ENCODE measurements at regions not wholly inside any gene's neighbourhood (a gene's known extent, or its start where the extent isn't known, plus 50 kb on each side); places are given as distances from the start of the nearest gene placed in this dataset.

DNA sequence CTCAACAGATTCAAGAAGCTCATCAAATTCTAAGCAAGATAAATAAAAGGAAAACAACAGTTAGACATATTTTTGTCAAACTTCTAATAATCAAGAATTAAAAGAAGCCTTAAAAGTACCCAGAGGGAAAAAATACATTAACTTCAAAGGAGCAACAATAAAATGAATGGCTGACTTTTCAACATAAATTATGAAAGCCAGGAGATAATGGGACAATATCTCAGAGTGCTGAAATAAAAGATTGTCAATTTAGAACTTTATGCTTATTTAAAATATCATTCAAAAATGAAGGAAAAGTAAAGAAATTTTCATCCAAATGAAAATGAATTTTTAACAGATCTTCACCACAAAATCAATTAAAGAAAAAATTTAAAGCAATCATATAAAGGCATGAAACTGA, 108.5 kb upstream of the IL6 start:
- no peak for DNase-seq

DNA sequence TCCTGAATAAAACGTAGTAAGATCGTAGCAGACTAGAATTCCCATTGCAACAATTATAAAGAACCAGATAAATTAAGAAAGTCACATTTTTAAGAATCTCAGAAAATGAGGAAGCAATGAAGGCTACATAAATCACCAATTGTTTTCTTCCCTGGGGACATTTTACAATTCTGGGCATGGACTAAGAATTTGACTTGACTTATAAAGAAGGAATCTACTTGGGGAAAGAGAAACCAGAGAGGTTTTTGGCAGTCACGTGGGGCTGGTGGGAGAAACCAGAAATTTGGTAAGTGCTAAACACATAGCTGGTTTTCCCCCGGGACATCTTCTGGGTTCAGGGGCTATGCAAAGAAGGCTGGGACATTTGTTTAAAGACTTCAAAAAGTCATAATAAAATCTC, 109.8 kb upstream of the IL6 start:
- no peak for DNase-seq

DNA sequence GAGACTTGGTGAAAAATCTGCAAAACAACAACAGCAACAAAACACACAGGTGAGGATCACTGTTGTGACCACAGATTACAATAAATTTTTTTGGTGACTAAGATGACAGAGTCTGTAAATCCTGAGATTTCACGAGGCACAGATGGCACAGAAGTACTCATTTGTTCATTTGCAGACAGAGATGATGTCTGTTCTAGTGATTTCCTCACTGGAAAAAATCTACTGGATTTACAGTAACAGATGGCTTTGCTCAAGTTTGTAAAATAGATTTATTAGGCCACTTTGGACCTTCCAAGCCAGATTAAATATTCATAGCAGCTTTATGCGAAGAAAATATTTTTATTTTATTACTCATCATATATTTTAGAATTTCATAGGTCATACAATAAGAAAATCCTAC, 113.5 kb upstream of the IL6 start:
- no peak for DNase-seq

- DNase-seq, result no peak
Observed at GRCh38 chr7:22612776-22613175, 112.8 kb upstream of the STEAP1B start.

DNA sequence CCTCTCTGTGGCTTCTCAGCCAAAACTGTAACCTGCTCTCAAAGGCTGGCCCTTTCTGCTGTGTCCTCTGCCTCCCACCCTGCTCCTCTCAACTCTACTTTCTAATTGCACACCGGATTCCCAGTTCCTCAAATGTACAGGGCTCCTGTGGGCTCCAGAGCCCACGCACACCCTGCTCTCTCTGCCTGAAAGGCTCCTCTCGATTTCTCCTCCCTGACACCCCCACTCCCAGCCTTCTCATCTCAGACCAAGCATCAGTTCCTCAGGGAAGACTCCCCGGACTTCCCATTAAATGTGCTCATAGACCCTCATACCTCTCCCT, 111.7 kb upstream of the STEAP1B start:
- no peak for DNase-seq

- DNase-seq, result no peak
Observed at GRCh38 chr7:22610951-22611757, 111.2 kb upstream of the STEAP1B start.

DNA sequence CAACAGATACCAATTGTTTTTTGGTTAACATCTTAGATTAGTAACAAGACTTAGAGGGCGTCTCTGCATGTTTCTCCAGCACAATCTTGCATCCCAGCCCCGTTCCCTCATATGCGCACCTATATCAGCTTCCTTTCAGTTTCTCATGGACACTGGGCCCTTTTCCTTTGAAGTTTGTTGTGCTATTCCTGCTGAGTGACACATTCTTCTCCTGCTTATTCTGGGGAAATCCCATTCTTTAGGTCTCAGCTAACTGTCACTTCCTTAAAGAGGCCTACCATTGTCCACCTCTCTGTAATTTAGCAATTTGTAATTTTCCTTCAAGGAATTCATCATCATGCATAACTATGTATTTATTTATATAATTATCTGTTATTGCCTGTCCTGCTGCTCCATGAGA, 110.3 kb upstream of the STEAP1B start:
- no peak for DNase-seq

GRCh38 chr7:22607180-22607579, 107.2 kb upstream of the STEAP1B start:
- DNase-seq, result no peak

GRCh38 chr7:22604246-22604645, 104.3 kb upstream of the STEAP1B start:
- no peak for DNase-seq

DNA sequence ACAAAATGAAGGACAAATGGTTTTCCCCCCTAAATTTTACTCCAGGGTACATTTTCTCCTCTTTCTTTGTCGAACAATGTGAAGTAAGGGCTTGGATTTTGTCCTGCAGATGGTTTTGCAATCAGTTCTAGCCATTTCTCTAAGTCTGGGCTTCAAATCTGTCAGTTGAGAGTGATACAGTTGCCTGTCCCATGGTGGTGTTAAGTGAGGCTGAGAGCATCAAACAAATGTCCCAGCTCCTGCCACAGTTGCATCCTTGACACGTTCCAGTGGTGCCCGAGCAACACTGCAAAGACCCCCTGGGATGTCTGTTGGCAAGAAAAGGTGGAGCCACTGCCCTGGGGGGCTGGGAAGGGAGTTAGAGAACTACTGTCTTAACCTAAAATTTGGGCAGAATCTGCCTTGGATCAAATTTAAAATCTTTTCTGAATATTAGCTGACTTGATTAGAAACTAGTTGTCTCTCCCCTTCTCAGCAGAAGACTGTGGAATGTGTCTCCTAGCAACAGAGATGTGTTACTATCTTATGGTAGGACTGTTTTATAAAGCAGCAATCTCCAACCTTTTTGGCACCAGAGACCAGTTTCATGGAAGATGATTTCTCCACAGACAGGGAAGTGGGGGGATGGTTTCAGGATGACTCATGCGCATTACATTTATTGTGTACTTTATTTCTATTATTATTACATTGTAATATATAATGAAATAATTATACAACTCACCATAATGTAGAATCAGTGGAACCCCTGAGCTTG, 102.0 kb upstream of the STEAP1B start:
- no peak for DNase-seq

DNA sequence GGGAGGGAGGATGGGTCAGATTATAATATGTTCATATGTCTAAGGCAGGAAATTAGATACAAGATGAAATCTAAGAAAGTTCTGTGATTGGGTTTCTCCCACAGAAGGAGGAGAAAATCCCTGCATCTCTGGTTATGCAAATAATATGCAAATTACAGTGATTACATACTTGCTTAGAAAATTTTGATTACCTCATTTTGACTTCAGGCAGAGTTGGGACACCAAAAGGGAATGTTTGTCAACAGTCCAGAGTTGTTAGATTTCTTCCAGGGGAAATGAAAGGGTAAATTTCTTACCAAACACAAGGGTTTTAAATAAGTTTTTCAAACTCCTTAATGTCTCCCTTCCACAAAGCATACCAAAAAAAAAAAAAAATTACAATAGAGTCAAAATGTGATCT, 101.4 kb upstream of the STEAP1B start:
- DNase-seq, result no peak

- no peak for DNase-seq
Observed at GRCh38 chr7:22601003-22601402, 101.0 kb upstream of the STEAP1B start.

GRCh38 chr7:22598318-22598920, 98.4 kb upstream of the STEAP1B start:
- no peak for DNase-seq

- DNase-seq, result no peak
Observed at GRCh38 chr7:22597844-22598243, 97.9 kb upstream of the STEAP1B start.

- DNase-seq, result no peak
Observed at GRCh38 chr7:22596763-22597400, 96.9 kb upstream of the STEAP1B start.

GRCh38 chr7:22594020-22594419, 94.0 kb upstream of the STEAP1B start:
- DNase-seq, result no peak

- no peak for DNase-seq
Observed at GRCh38 chr7:22591271-22591670, 91.3 kb upstream of the STEAP1B start.

DNA sequence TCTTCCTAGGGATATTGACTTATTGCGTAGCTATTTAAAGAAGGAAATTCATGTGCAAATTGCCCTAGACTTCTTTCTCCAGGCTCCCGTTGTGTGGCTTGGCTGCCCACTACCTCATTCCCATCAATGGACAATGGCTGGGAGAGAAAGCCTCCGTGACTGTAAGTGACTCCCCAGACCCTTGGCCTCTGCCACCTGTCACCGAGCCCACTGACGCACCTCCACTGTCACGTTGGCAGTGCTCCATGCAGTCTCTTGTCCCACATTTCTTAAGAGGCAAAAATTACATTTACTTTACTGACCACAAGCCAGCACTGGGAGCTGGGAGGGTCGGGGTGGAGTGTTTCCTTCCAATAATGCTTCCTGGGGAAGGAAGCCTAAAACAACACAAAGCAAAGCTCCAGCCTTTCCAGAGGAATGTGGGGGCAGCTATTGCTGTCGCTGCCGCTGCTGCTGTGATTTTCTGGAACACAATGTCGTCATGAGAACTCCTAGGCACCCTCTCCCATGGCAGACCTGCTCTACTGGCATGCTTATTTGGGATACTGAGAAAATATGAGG, 89.7 kb upstream of the STEAP1B start:
- no peak for DNase-seq

GRCh38 chr7:22588351-22588750, 88.4 kb upstream of the STEAP1B start:
- DNase-seq, result no peak

GRCh38 chr7:22587322-22587721, 87.3 kb upstream of the STEAP1B start:
- no peak for DNase-seq

DNA sequence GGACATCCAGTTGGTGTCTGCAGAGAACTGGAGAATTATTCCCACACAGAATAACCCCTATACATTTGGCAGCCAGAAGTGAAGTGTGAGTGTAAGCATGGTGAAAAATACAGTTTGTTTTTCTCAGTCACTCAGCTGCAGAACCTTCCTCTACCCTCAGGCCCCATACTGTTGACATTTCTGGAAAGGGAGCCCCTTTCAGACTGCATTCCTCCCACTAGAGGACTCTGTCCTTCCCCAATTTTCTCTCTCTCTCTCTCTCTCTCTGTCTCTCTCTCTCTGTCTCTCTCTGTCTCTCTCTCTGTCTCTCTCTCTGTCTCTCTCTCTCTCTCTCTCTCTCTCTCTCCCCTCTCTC, 86.8 kb upstream of the STEAP1B start:
- DNase-seq, result no peak

DNA sequence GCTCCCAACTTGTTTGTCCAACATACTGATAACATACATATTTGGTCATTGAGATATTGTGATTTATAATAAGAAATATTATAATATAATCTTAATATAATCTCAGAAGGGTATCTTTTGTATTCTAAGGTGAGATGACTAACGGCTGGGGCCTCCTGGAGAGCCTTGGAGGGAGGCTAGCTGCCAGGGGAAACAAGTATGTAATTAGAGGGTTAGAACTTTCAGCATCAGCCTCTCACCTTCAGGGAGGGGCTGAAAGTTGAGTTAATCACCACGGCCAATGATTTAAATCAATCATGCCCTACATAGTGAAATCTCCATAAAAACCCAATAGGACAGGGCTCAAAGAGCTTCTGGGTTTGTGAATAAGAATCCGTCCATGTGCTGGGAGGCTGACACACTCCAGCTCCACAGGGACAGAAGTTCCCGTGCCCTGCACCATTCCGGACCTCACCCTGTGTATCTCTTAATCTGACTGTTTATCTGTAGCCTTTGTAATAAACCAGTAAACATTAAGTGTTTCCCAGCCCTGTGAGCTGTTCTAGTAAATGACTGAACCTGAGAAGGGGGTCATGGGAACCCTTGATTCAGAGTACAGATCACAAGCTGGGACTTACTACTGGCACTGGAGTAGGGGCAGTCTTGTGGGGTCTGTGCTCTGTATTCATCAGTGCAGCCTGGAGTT, 86.3 kb upstream of the STEAP1B start:
- no peak for DNase-seq

DNA sequence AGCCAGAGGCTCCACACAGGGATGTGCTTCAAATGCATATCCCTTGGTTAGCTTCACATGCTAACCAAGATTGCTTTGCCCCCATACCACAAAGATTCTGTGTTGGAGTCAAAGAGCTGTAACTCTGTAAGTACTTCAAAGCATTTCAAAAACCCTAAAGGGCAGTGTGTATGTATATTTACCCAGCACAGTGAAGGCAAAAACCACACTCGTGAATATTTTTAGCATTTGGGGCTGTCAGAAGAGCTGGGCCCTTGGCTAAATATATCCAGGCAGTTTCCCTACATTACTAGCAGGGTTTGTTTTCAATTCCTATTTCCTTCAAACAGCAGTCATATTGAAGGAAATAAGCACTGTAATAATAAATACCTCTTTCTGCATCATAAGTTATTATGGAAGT, 84.2 kb upstream of the STEAP1B start:
- DNase-seq, result no peak
